ENCODE measurements at regions not wholly inside any gene's neighbourhood (a gene's known extent, or its start where the extent isn't known, plus 50 kb on each side); places are given as distances from the start of the nearest gene placed in this dataset.

DNA sequence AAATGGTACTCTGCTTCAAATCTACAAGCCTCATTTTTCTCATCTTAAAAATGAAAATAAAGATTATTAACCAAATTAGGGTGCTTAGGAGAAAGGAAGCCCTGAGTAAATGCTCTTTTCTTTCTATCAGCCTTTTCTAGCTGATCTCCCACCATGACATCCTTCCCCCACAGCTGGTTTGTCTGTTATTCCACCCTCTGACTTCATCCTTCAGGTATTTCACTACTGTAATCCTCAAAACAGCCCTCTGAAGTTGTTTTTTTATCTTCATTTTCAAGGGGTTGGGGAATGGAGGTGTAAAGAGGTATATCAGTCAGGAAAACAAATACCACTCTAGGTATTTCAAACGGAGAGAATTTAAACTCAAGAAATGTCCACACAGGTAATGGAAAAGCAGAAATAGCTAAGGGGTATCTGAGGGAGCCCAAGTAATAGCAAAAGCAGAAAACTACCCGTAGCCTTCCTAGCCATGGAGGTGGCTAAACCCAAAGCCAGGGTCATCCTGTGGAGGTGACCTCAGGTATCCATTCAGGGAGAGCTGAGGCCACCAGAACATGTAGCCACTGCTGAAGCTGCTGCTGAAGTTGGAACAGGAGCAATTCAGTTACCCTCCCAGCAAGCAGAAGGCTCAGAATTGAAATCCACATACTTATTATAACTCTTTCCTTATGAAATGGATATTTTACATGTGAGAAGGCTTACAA lies 990.9 kb upstream of the ACVR2A start:
- no peaks in the 10 kb centered on the region for H3K27me3 Mint-ChIP-seq (ENCODE audit: low read depth)
- DNase-seq (ENCODE audit: low spot score in 2 of 2, unreplicated experiment in 2 of 2), result no peak
- H3K9me3 Mint-ChIP-seq, result peaks cover 3% of the 10 kb centered on the region
- no peaks in the 10 kb centered on the region for H3K36me3 Mint-ChIP-seq
- TF ChIP-seq, protein P1, sequence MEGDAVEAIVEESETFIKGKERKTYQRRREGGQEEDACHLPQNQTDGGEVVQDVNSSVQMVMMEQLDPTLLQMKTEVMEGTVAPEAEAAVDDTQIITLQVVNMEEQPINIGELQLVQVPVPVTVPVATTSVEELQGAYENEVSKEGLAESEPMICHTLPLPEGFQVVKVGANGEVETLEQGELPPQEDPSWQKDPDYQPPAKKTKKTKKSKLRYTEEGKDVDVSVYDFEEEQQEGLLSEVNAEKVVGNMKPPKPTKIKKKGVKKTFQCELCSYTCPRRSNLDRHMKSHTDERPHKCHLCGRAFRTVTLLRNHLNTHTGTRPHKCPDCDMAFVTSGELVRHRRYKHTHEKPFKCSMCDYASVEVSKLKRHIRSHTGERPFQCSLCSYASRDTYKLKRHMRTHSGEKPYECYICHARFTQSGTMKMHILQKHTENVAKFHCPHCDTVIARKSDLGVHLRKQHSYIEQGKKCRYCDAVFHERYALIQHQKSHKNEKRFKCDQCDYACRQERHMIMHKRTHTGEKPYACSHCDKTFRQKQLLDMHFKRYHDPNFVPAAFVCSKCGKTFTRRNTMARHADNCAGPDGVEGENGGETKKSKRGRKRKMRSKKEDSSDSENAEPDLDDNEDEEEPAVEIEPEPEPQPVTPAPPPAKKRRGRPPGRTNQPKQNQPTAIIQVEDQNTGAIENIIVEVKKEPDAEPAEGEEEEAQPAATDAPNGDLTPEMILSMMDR (IDR thresholded peaks at IDR 0.05; ENCODE audit: unreplicated experiment), result no peak
- peaks cover 8% of the 10 kb centered on the region for H3K4me1 Mint-ChIP-seq
- H3K27ac Mint-ChIP-seq, result peak overlapping the region; percentile 62
- H3K4me3 Mint-ChIP-seq, result no peak overlapping the region

DNA sequence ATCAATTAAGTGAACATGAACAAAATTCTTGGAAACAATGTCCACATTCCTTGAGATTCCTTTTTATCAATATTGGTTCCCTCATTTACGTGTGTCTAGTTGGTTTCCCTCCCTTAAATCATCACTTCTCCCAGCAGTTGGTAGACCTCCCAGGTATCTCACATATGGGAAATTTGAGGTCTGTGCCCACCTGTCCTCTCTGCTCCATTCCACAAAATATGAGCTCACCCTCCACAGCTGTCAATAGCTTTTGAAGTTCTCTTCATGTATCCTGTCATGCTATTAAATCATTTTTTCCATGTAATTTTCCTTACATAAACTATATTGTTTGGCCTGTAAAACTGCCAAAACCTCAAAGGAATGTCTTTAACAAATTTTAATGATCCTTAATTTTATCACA lies 992.2 kb upstream of the ACVR2A start:
- H3K27ac Mint-ChIP-seq, result no peak overlapping the region
- no peaks in the 10 kb centered on the region for H3K36me3 Mint-ChIP-seq
- H3K4me1 Mint-ChIP-seq, result peaks cover 8% of the 10 kb centered on the region
- TF ChIP-seq, protein P1 (IDR thresholded peaks at IDR 0.05; ENCODE audit: unreplicated experiment), result no peak
- no peak overlapping the region for H3K4me3 Mint-ChIP-seq
- DNase-seq (ENCODE audit: low spot score in 2 of 2, unreplicated experiment in 2 of 2), result no peak
- H3K27me3 Mint-ChIP-seq (ENCODE audit: low read depth), result no peaks in the 10 kb centered on the region
- H3K9me3 Mint-ChIP-seq, result peaks cover 3% of the 10 kb centered on the region

DNA sequence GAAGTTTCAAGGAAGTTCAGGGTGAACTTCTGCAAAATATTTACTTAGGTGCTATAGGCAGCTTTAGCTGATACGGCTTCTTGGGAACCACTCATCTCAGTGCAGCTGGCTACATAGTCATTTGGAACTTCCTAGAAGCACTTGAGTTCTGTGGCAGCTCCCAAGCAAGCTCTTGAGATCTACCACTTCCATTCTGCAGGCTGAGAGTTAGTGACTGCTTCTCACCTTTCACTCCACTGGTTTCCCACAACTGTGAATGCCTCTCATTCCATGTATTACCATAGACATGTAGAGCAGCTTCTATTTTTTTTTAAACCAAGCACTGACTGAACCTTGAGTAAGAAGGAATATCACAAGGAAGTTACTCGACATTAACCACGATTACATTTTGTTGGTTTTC lies 994.1 kb upstream of the ACVR2A start:
- TF ChIP-seq, protein P1 (IDR thresholded peaks at IDR 0.05; ENCODE audit: unreplicated experiment), result no peak
- Mint-ChIP-seq H3K9me3 (peaks cover 3% of the 10 kb centered on the region), H3K36me3 (no peaks in the 10 kb centered on the region), H3K4me3 (no peak overlapping the region), H3K27ac (no peak overlapping the region), H3K27me3 (ENCODE audit: low read depth) (no peaks in the 10 kb centered on the region), H3K4me1 (peaks cover 8% of the 10 kb centered on the region)
- no peak for DNase-seq (ENCODE audit: low spot score in 2 of 2, unreplicated experiment in 2 of 2)

DNA sequence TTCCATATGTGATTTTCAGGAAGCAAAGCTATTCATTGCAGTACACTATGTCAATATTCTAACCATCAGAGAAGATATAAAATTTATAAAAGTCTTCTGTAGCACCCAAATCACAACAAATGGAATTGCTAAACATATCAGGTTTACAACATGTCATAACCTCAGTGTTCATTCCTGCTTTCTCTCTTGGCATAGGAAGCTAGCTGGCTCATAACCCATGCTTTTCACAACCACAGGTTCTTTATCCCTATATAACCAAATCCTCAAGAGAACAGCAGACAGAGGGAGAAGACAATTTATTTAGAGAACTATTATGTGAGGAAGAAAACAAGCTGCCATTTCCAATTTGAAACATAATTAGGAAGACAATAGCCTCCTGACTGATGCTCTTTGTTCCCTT lies 997.0 kb upstream of the ACVR2A start:
- TF ChIP-seq, protein P1 (IDR thresholded peaks at IDR 0.05; ENCODE audit: unreplicated experiment), result no peak
- Mint-ChIP-seq H3K4me3 (no peak overlapping the region), H3K27ac (no peak overlapping the region), H3K36me3 (no peaks in the 10 kb centered on the region), H3K9me3 (peaks cover 3% of the 10 kb centered on the region), H3K27me3 (ENCODE audit: low read depth) (no peaks in the 10 kb centered on the region), H3K4me1 (no peaks in the 10 kb centered on the region)
- DNase-seq (ENCODE audit: low spot score in 2 of 2, unreplicated experiment in 2 of 2), result no peak

DNA sequence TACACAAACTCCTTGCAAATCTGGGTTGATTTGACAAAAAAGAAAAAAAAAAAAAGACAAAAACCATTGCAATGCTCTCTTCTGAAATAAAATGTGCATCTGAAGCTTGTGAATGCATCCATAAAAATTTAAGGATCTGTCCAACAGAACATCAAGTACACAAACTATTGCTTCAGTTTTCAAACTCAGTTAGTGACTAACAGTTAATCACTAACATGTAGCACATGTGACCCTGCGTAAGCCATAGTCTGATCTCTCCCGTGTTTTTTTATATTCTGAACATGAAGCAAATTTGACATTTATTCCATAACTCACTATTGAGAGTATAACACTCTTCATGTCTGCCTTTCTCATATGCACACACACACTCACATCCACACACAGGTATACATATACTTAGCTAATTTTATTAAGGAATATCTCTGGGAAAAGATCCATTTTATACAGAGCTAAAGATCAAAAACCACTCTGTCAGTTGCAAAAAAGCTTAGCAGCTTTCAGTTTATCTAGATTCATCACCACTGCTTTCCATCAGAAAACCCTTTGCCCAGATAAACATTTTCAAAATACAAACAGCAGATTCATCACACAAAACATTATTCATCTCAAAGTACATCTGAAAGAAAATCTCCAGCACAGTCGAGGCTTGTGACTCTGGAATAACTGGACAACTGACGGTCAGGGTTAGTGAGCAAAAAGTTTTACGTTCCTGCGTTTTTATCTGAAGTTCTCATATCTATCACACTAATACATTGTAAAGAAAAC lies 1000.4 kb upstream of the ACVR2A start:
- Mint-ChIP-seq H3K27me3 (ENCODE audit: low read depth) (no peaks in the 10 kb centered on the region), H3K36me3 (no peaks in the 10 kb centered on the region), H3K9me3 (no peaks in the 10 kb centered on the region), H3K27ac (no peak overlapping the region), H3K4me3 (no peak overlapping the region), H3K4me1 (no peaks in the 10 kb centered on the region)
- TF ChIP-seq, protein P1 (IDR thresholded peaks at IDR 0.05; ENCODE audit: unreplicated experiment), result no peak
- DNase-seq (ENCODE audit: low spot score in 2 of 2, unreplicated experiment in 2 of 2), result no peak

Measured in mesothelial cell of epicardium (in vitro differentiated cells).